HFFc6 (cell line): ENCODE measurements at regions not wholly inside any gene's neighbourhood (a gene's known extent, or its start where the extent isn't known, plus 50 kb on each side); places are given as distances from the start of the nearest gene placed in this dataset.

Experiments
- DNase-seq: peaks from one replicate; pipeline ENCODE4 v3.0.0-alpha.2; 2018
- H3K27ac Mint-ChIP-seq: 2 replicates; pipeline ENCODE4 v1.8.0; 2020; ENCODE audit warnings: mild to moderate bottlenecking, mixed read lengths
- H3K27me3 Mint-ChIP-seq: 2 replicates; pipeline ENCODE4 v1.8.0; 2021; ENCODE audit warnings: mild to moderate bottlenecking, moderate library complexity, mixed read lengths; ENCODE audit not compliant: insufficient read depth
- H3K36me3 Mint-ChIP-seq: 2 replicates; pipeline ENCODE4 v1.8.0; 2021; ENCODE audit warnings: low read depth, mixed read lengths
- H3K4me1 Mint-ChIP-seq: 2 replicates; pipeline ENCODE4 v1.8.0; 2020; ENCODE audit warnings: low read depth, mixed read lengths
- H3K4me3 Mint-ChIP-seq: 2 replicates; pipeline ENCODE4 v1.8.0; 2020; ENCODE audit warnings: mild to moderate bottlenecking, moderate library complexity, mixed read lengths
- H3K9me3 Mint-ChIP-seq: 2 replicates; pipeline ENCODE4 v1.8.0; 2020; ENCODE audit warnings: mild to moderate bottlenecking, mixed read lengths
- TF ChIP-seq, protein P1 (sequence below): fragments of 200-600 bp; sonication (generic); IDR thresholded peaks from 2 replicates; pipeline ENCODE4 v1.5.0; 2021; ENCODE audit warnings: antibody characterized with exemption, mild to moderate bottlenecking

DNA sequence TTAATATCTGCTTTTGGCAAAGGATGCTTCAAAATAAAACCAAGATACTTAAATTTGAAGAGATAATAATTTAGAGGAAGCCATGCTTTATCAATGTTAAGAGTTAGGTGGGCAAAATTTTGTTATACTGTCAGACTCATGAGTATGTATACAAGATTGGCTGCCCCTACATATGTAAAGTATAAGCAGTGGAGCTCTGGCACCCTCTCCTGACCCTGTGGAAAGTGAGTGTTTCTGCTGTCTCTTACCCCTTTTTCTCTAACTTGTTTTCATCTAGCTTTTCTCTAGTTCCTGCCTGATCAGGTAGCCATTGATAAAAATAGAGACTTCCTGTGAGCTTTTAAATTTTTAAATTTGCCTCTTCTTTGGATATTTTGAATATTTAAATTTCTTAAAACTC is 710.9 kb upstream of the SPRY2 start:
- Mint-ChIP-seq H3K27ac (no peak overlapping the region), H3K4me3 (no peak overlapping the region), H3K27me3 (no peaks in the 10 kb centered on the region), H3K4me1 (no peaks in the 10 kb centered on the region), H3K9me3 (peaks cover 3% of the 10 kb centered on the region; the same call in 1 of the 2 replicates), H3K36me3 (no peaks in the 10 kb centered on the region)
- TF ChIP-seq, protein P1, sequence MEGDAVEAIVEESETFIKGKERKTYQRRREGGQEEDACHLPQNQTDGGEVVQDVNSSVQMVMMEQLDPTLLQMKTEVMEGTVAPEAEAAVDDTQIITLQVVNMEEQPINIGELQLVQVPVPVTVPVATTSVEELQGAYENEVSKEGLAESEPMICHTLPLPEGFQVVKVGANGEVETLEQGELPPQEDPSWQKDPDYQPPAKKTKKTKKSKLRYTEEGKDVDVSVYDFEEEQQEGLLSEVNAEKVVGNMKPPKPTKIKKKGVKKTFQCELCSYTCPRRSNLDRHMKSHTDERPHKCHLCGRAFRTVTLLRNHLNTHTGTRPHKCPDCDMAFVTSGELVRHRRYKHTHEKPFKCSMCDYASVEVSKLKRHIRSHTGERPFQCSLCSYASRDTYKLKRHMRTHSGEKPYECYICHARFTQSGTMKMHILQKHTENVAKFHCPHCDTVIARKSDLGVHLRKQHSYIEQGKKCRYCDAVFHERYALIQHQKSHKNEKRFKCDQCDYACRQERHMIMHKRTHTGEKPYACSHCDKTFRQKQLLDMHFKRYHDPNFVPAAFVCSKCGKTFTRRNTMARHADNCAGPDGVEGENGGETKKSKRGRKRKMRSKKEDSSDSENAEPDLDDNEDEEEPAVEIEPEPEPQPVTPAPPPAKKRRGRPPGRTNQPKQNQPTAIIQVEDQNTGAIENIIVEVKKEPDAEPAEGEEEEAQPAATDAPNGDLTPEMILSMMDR = no peak
- DNase-seq = no peak

DNA sequence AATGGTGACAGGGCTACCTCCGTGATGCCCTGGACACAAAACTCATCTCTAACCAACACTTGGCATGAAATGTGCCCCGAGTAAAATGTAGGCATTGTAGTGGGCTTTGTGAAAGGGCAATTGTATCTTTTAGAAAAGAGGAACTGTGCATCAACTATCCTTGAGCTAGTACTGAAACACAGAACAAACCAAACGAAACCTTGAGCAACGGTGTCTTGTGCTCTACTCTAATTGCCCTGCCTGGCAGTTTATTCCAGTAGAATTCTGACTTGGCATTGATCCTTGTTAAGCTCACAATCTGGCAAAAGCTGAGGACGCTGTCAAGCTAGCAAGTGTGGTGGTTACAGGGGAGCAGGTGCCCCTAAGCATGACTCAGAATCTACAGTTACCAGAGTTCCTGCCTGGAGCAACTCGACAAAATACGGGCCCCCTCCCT is 707.1 kb upstream of the SPRY2 start:
- Mint-ChIP-seq H3K27me3 (no peaks in the 10 kb centered on the region), H3K4me3 (no peak overlapping the region), H3K4me1 (no peaks in the 10 kb centered on the region), H3K27ac (no peak overlapping the region), H3K9me3 (0 out of 2 replicates have a peak, but pooled peaks cover 3% of the 10 kb centered on the region), H3K36me3 (no peaks in the 10 kb centered on the region)
- TF ChIP-seq, protein P1 = no peak
- no peak for DNase-seq

DNA sequence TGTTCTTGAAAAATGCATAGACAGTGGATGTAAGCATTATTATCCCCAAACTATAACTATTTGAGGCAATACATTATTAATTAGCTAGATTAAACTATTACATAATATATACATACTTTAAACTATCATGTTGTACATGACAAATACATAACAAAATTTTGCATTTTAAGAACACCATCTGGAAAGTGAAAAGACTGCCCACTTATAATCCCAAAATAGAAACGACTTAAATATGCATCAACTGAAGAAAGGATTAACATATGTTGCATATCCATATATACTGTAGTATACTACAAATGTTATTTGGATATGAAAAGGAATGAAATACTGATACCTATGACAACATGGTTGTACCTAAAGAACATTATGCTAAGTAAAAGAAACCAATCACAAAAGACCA is 700.8 kb upstream of the SPRY2 start:
- DNase-seq = no peak
- no peak overlapping the region for H3K4me3 Mint-ChIP-seq
- no peaks in the 10 kb centered on the region for H3K4me1 Mint-ChIP-seq
- peaks cover 18% of the 10 kb centered on the region for H3K9me3 Mint-ChIP-seq
- H3K36me3 Mint-ChIP-seq = no peaks in the 10 kb centered on the region
- no peak overlapping the region for H3K27ac Mint-ChIP-seq
- no peaks in the 10 kb centered on the region for H3K27me3 Mint-ChIP-seq
- TF ChIP-seq, protein P1 = no peak

DNA sequence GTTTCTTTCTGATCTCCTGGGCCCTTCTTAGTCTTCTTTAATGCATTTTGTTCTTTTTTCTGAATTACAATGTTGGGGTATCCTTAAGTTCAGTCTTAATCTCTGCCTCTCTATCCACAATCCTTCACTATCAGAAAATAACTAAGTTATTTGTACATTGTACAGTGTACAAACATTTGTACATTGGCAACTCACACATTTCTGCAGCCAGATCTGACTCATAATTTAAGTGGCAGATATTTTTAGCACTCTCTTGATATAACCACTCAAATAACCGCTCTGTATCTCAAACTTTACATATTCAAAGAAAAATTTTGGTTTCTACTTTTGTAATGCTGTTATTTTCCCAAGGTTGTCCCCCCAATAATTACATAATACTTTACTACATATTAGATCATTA is 691.1 kb upstream of the SPRY2 start:
- Mint-ChIP-seq H3K9me3 (peaks cover 16% of the 10 kb centered on the region), H3K27ac (no peak overlapping the region), H3K4me3 (no peak overlapping the region), H3K36me3 (no peaks in the 10 kb centered on the region), H3K4me1 (no peaks in the 10 kb centered on the region), H3K27me3 (no peaks in the 10 kb centered on the region)
- TF ChIP-seq, protein P1 = no peak
- DNase-seq = no peak

DNA sequence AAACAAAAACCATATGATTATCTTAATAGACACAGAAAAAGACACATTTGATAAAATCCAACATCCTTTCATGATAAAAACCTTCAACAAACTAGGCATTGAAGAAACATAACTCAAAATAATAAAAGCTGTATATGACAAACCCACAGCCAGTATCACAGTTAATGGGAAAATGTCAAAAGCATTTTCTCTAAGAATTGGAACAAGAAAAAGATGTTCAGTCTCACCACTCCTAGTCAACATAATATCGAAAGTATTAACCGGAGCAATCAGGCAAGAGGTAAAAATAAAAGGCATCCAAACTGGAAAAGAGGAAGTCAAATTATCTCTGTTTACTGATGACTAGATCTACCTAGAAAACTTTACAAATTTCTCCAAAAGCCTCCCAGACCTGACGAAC is 684.2 kb upstream of the SPRY2 start:
- TF ChIP-seq, protein P1 = no peak
- H3K27ac Mint-ChIP-seq = no peak overlapping the region
- no peak overlapping the region for H3K4me3 Mint-ChIP-seq
- H3K4me1 Mint-ChIP-seq = no peaks in the 10 kb centered on the region
- no peaks in the 10 kb centered on the region for H3K27me3 Mint-ChIP-seq
- DNase-seq = no peak
- peaks cover 6% of the 10 kb centered on the region for H3K9me3 Mint-ChIP-seq
- no peaks in the 10 kb centered on the region for H3K36me3 Mint-ChIP-seq

DNA sequence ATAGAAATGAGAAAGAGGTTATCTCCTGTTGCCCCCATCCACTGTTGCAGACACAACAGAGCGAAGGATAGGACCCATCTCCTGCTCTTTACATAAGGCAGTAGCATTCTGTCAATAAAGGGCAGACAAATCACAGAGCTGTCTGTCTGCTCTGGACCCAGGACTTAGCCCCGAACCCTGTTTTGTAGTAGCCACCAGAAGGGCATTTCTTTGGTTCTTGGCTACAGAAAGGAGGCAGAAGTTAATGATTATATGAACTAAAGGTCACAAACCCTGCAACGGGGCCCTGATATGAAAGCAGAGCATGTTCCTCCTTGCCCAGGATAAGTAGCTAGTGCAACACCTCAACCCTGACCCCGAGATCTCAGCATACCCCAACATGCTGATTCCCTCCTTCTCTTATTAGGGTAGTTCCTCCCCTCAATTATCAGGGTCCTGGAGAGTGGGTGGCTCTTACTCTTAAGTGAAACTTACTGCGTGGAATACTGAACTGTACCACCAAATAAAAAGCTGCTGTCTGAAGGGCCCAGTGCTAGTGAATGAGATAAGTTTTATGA is 680.4 kb upstream of the SPRY2 start:
- Mint-ChIP-seq H3K9me3 (peaks cover 6% of the 10 kb centered on the region), H3K4me1 (no peaks in the 10 kb centered on the region), H3K27me3 (no peaks in the 10 kb centered on the region), H3K4me3 (no peak overlapping the region), H3K27ac (no peak overlapping the region), H3K36me3 (no peaks in the 10 kb centered on the region)
- TF ChIP-seq, protein P1 = no peak
- no peak for DNase-seq
